GM18498 (cell line): ENCODE measurements at regions not wholly inside any gene's neighbourhood (a gene's known extent, or its start where the extent isn't known, plus 50 kb on each side); places are given as distances from the start of the nearest gene placed in this dataset.
"Not testable (repeated sequence)": the region's sequence is repeated elsewhere in the genome, so short reads cannot be mapped to it uniquely, and the experiment has no call there.

Experiments used
- ATAC-seq: cut with Tn5 transposase; IDR thresholded peaks from one replicate; pipeline ENCODE4 v1.9.1; 2021; ENCODE audit warnings: mild to moderate bottlenecking, moderate library complexity; ENCODE audit not compliant: unreplicated experiment

- ATAC-seq: no peak
Observed at GRCh38 chr1:220942278-220942677, 63.0 kb downstream of the HLX start.

- ATAC-seq: not testable (repeated sequence)
Observed at GRCh38 chr1:220942914-220943313, 63.7 kb downstream of the HLX start.

GRCh38 chr1:220943319-220943996, 64.2 kb downstream of the HLX start:
- no peak for ATAC-seq

GRCh38 chr1:220950576-220950975, 71.3 kb downstream of the HLX start:
- ATAC-seq: no peak

GRCh38 chr1:220952961-220953643, 73.9 kb downstream of the HLX start:
- ATAC-seq: no peak

GRCh38 chr1:220954321-220955075, 75.3 kb downstream of the HLX start:
- ATAC-seq: no peak

- ATAC-seq: no peak
Observed at GRCh38 chr1:220955116-220955515, 75.9 kb downstream of the HLX start.

- ATAC-seq: no peak
Observed at GRCh38 chr1:220956501-220957232, 77.4 kb downstream of the HLX start.

GRCh38 chr1:220957233-220957605, 78.0 kb downstream of the HLX start:
- no peak for ATAC-seq

GRCh38 chr1:220958234-220958633, 79.0 kb downstream of the HLX start:
- no peak for ATAC-seq

GRCh38 chr1:220962031-220962751, 82.9 kb downstream of the HLX start:
- no peak for ATAC-seq

GRCh38 chr1:220966041-220966440, 86.8 kb downstream of the HLX start:
- ATAC-seq: no peak

- ATAC-seq: no peak
Observed at GRCh38 chr1:220966473-220966872, 87.2 kb downstream of the HLX start.

GRCh38 chr1:220966881-220967611, 87.8 kb downstream of the HLX start:
- ATAC-seq: no peak

- ATAC-seq: no peak
Observed at GRCh38 chr1:220967911-220968310, 88.7 kb downstream of the HLX start.

- not testable (repeated sequence) for ATAC-seq
Observed at GRCh38 chr1:220969281-220969680, 90.0 kb downstream of the HLX start.

- no peak for ATAC-seq
Observed at GRCh38 chr1:220970311-220970710, 91.1 kb downstream of the HLX start.

GRCh38 chr1:220971221-220971620, 92.0 kb downstream of the HLX start:
- ATAC-seq: no peak

- no peak for ATAC-seq
Observed at GRCh38 chr1:220974431-220974830, 95.2 kb downstream of the HLX start.

- ATAC-seq: no peak
Observed at GRCh38 chr1:220976390-220976789, 97.1 kb downstream of the HLX start.
